Vagina (tissue), 2 donors: ENCODE measurements at regions not wholly inside any gene's neighbourhood (a gene's known extent, or its start where the extent isn't known, plus 50 kb on each side); places are given as distances from the start of the nearest gene placed in this dataset.

Experiments
- POLR2A ChIP-seq, 2 donors: fragments of 450-650 bp; IDR thresholded peaks; one replicate each; pipeline ENCODE4 v1.6.1; 2017; ENCODE audit warnings: antibody characterized with exemption in 2 of 2, mild to moderate bottlenecking in 2 of 2, moderate library complexity in 2 of 2
- POLR2AphosphoS5 ChIP-seq, 2 donors: sonication (generic); formaldehyde crosslinking; IDR thresholded peaks; one replicate each; pipeline ENCODE4 v1.9.0; 2017; ENCODE audit warnings: antibody characterized with exemption in 2 of 2, mild to moderate bottlenecking in 2 of 2, low read depth in 1 of 2; ENCODE audit not compliant: insufficient read depth in 1 of 2
- TF ChIP-seq, protein P1 (sequence below), 3 experiments: fragments of 450-650 bp in 2 of 3; fragments of 200-600 bp in 1 of 3; sonication (generic) in 1 of 3; IDR thresholded peaks; one replicate each; pipeline ENCODE4 v1.5.1; 2017 to 2019; ENCODE audit warnings: antibody characterized with exemption in 3 of 3, mild to moderate bottlenecking in 2 of 3, moderate library complexity in 2 of 3

DNA sequence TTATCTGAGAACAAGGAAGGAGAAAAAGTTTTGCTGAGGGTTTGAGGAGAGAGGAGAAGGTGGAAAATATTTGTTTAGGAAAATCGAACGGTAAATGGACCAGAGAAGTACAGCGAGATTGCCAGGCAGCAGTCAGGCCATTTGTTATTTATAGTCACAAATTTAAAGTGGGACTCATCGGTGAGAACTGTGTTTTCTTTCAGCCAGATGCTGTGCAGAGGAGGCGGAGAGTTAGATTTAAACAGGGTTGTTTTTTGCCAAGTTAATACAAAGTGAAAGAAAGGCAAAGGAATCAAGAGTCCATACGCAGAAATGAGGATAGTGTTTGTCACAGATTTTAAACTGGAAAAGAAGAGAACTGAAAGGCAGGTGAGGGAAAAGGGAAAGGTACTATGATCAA lies 200.6 kb upstream of the CNOT2 start:
- no peak for TF ChIP-seq POLR2A (IDR thresholded peaks at IDR 0.05)
- TF ChIP-seq, protein P1, sequence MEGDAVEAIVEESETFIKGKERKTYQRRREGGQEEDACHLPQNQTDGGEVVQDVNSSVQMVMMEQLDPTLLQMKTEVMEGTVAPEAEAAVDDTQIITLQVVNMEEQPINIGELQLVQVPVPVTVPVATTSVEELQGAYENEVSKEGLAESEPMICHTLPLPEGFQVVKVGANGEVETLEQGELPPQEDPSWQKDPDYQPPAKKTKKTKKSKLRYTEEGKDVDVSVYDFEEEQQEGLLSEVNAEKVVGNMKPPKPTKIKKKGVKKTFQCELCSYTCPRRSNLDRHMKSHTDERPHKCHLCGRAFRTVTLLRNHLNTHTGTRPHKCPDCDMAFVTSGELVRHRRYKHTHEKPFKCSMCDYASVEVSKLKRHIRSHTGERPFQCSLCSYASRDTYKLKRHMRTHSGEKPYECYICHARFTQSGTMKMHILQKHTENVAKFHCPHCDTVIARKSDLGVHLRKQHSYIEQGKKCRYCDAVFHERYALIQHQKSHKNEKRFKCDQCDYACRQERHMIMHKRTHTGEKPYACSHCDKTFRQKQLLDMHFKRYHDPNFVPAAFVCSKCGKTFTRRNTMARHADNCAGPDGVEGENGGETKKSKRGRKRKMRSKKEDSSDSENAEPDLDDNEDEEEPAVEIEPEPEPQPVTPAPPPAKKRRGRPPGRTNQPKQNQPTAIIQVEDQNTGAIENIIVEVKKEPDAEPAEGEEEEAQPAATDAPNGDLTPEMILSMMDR (IDR thresholded peaks at IDR 0.05) = no peak
- no peak for TF ChIP-seq POLR2AphosphoS5 (IDR thresholded peaks at IDR 0.05; ENCODE audit: insufficient read depth in 1 of 2, low read depth in 1 of 2)
